ENCODE measurements at regions not wholly inside any gene's neighbourhood (a gene's known extent, or its start where the extent isn't known, plus 50 kb on each side); places are given as distances from the start of the nearest gene placed in this dataset.

DNA sequence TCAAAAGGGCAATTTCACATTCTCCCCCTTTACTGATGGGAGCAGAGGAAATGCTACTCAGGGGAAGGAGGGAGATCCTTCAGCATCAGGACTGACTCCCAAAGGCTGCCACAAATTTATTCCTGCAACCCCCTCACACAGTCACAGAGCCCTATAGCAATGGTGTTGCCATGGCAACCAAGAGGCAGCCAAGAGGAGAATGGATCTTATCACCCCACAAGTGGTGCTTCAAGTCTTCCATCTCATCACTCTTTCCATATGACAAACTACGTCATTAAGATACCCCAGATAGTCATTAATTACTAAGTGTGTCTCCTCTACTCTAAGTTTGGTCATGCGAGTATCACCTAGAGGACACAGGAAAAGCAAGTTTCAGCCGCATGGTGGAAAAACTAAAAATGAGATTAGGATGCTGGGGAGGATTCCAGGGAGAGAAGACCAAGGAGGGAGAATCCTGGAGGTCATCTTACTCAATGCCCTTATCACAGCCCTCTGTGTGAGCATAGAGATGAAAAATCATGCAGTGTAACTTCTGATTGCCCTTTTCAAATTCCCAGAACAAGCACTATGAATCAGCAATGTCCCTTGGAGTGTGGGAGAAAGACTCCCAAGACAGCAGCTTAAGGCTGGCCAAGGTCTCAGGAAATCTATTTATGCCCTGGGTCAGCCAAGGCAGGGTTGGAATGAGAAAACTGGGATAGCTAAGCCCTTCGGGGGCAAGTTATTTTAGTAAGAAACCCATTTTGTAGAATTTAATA, 885.7 kb upstream of the KLHL29 start:
- Mint-ChIP-seq H3K4me3 (no peak overlapping the region), H3K9me3 (no peaks in the 10 kb centered on the region), H3K4me1 (peaks cover 18% of the 10 kb centered on the region), H3K27me3 (ENCODE audit: insufficient read depth, low read depth) (no peaks in the 10 kb centered on the region), H3K27ac (peak overlapping the region; percentile 22), H3K36me3 (peaks cover 3% of the 10 kb centered on the region)
- DNase-seq (ENCODE audit: low spot score) = peak; percentile 58
- H3K9ac ChIP-seq = no peak overlapping the region
- no peaks in the 10 kb centered on the region for H3K79me2 ChIP-seq (ENCODE audit: low read depth)
- no peaks in the 10 kb centered on the region for H4K20me1 ChIP-seq (ENCODE audit: low read depth)
- no peak overlapping the region for H3K4me3 ChIP-seq
- H3K4me1 ChIP-seq = peaks cover 5% of the 10 kb centered on the region
- H3K4me2 ChIP-seq = no peak overlapping the region
- H3K27me3 ChIP-seq = no peaks in the 10 kb centered on the region
- no peaks in the 10 kb centered on the region for H3K9me3 ChIP-seq (ENCODE audit: low read depth)
- TF ChIP-seq, protein P1, sequence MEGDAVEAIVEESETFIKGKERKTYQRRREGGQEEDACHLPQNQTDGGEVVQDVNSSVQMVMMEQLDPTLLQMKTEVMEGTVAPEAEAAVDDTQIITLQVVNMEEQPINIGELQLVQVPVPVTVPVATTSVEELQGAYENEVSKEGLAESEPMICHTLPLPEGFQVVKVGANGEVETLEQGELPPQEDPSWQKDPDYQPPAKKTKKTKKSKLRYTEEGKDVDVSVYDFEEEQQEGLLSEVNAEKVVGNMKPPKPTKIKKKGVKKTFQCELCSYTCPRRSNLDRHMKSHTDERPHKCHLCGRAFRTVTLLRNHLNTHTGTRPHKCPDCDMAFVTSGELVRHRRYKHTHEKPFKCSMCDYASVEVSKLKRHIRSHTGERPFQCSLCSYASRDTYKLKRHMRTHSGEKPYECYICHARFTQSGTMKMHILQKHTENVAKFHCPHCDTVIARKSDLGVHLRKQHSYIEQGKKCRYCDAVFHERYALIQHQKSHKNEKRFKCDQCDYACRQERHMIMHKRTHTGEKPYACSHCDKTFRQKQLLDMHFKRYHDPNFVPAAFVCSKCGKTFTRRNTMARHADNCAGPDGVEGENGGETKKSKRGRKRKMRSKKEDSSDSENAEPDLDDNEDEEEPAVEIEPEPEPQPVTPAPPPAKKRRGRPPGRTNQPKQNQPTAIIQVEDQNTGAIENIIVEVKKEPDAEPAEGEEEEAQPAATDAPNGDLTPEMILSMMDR (IDR thresholded peaks at IDR 0.05) = no peak
- no peak overlapping the region for H3K27ac ChIP-seq
- H3K36me3 ChIP-seq = no peaks in the 10 kb centered on the region
- H2AFZ ChIP-seq (replicated peaks) = no peak overlapping the region
- H3F3A ChIP-seq (ENCODE audit: low read depth) = no peaks in the 10 kb centered on the region

GRCh38 chr2:22500555-22500935, 884.4 kb upstream of the KLHL29 start:
- peaks cover 5% of the 10 kb centered on the region for H3K4me1 ChIP-seq
- no peak overlapping the region for H3K27ac Mint-ChIP-seq
- H3K79me2 ChIP-seq (ENCODE audit: low read depth) = no peaks in the 10 kb centered on the region

DNA sequence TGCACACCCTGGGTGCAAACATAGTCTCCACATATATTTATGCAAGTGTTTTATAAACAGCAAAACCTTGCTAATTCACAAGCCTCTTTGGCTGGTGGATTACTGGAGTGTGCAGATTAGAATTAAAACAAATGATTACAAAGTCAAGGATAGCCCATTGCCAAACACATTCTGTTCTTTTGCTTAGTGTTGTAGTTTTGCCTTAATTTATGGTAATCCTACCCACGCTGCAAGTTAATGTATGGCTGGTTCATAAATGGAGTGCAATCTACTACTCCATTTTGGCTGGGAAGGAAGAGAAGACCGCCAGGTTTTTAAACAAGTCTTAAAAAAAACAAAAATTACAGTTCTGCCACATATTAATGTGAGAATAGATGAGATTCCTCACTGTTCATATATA, 883.1 kb upstream of the KLHL29 start:
- Mint-ChIP-seq H3K27ac (no peak overlapping the region), H3K27me3 (ENCODE audit: insufficient read depth, low read depth) (no peaks in the 10 kb centered on the region), H3K4me3 (no peak overlapping the region), H3K36me3 (peaks cover 3% of the 10 kb centered on the region), H3K4me1 (peaks cover 18% of the 10 kb centered on the region), H3K9me3 (no peaks in the 10 kb centered on the region)
- Histone ChIP-seq H3F3A (ENCODE audit: low read depth) (no peaks in the 10 kb centered on the region), H3K9ac (no peak overlapping the region), H3K36me3 (no peaks in the 10 kb centered on the region), H3K4me1 (peaks cover 5% of the 10 kb centered on the region), H3K4me3 (no peak overlapping the region), H3K27me3 (no peaks in the 10 kb centered on the region), H3K9me3 (ENCODE audit: low read depth) (no peaks in the 10 kb centered on the region), H3K4me2 (no peak overlapping the region), H3K79me2 (ENCODE audit: low read depth) (no peaks in the 10 kb centered on the region), H2AFZ (replicated peaks) (no peak overlapping the region), H4K20me1 (ENCODE audit: low read depth) (no peaks in the 10 kb centered on the region), H3K27ac (no peak overlapping the region)
- TF ChIP-seq, protein P1 (IDR thresholded peaks at IDR 0.05) = no peak
- TF ChIP-seq EZH2phosphoT487 (IDR thresholded peaks at IDR 0.05) (no peak), EZH2 (IDR thresholded peaks at IDR 0.05) (no peak)
- DNase-seq (ENCODE audit: low spot score) = no peak

More at GRCh38 chr2:22500555-22500935, 884.4 kb upstream of the KLHL29 start:
- H3K36me3 Mint-ChIP-seq = peaks cover 3% of the 10 kb centered on the region
- H3K27me3 ChIP-seq = no peaks in the 10 kb centered on the region
- no peaks in the 10 kb centered on the region for H3K27me3 Mint-ChIP-seq (ENCODE audit: insufficient read depth, low read depth)
- no peak overlapping the region for H3K9ac ChIP-seq
- peaks cover 18% of the 10 kb centered on the region for H3K4me1 Mint-ChIP-seq
- TF ChIP-seq EZH2phosphoT487 (IDR thresholded peaks at IDR 0.05) = no peak
- TF ChIP-seq EZH2 (IDR thresholded peaks at IDR 0.05) = no peak
- TF ChIP-seq, protein P1 (IDR thresholded peaks at IDR 0.05) = no peak
- H3K9me3 Mint-ChIP-seq = no peaks in the 10 kb centered on the region
- H4K20me1 ChIP-seq (ENCODE audit: low read depth) = no peaks in the 10 kb centered on the region
- H3K4me3 Mint-ChIP-seq = no peak overlapping the region
- no peaks in the 10 kb centered on the region for H3F3A ChIP-seq (ENCODE audit: low read depth)
- H2AFZ ChIP-seq (replicated peaks) = no peak overlapping the region
- no peak overlapping the region for H3K4me3 ChIP-seq
- no peak overlapping the region for H3K4me2 ChIP-seq
- no peak for DNase-seq (ENCODE audit: low spot score)
- H3K9me3 ChIP-seq (ENCODE audit: low read depth) = no peaks in the 10 kb centered on the region
- H3K27ac ChIP-seq = no peak overlapping the region
- H3K36me3 ChIP-seq = no peaks in the 10 kb centered on the region
